A673 (cell line): ENCODE measurements at regions not wholly inside any gene's neighbourhood (a gene's known extent, or its start where the extent isn't known, plus 50 kb on each side); places are given as distances from the start of the nearest gene placed in this dataset.

Experiments used
- BruUV-seq: library from RNA; stranded (reverse); fragments of 400-500 nt; replicated peaks from 2 replicates; lab custom pipeline; 2021; lab: Mats Ljungman, UMichigan
- CTCF ChIA-PET: fragments of 300-600 bp; sonication (Branson Sonifier 250); formaldehyde crosslinking; loops from one replicate; lab custom pipeline; 2022; ENCODE audit warnings: antibody characterized with exemption; lab: Charles Lee
- POLR2A ChIA-PET: fragments of 300-600 bp; sonication (Branson Sonifier 250); formaldehyde crosslinking; loops from one replicate; lab custom pipeline; 2022; ENCODE audit warnings: antibody characterized with exemption; ENCODE audit not compliant: low non-redundant PET; lab: Charles Lee
- DNase-seq: peaks from one replicate; pipeline ENCODE4 v3.0.0-alpha.2; 2015; ENCODE audit warnings: low spot score
- H3K27ac ChIP-seq: fragments of 200-600 bp; sonication (generic); 2 replicates; pipeline ENCODE4 v1.5.1; 2016; ENCODE audit warnings: mixed run types, low read depth, mild to moderate bottlenecking, mixed read lengths, antibody characterized with exemption, low read length; ENCODE audit not compliant: poor library complexity, severe bottlenecking
- H3K27me3 ChIP-seq: fragments of 200-600 bp; sonication (generic); replicated peaks from 2 replicates; pipeline ENCODE4 v1.6.1; 2017; ENCODE audit warnings: mixed run types, low read depth, mild to moderate bottlenecking, mixed read lengths, antibody characterized with exemption, low read length; ENCODE audit not compliant: insufficient read depth, poor library complexity
- H3K36me3 ChIP-seq: fragments of 200-600 bp; sonication (generic); 2 replicates; pipeline ENCODE4 v1.6.1; 2016; ENCODE audit warnings: mixed run types, mild to moderate bottlenecking, mixed read lengths, antibody characterized with exemption, low read length; ENCODE audit not compliant: insufficient read depth, poor library complexity, severe bottlenecking
- H3K4me1 ChIP-seq: fragments of 200-600 bp; sonication (generic); 2 replicates; pipeline ENCODE4 v1.6.1; 2017; ENCODE audit warnings: mixed run types, mild to moderate bottlenecking, mixed read lengths, antibody characterized with exemption, low read length; ENCODE audit not compliant: insufficient read depth, poor library complexity, severe bottlenecking
- H3K4me3 ChIP-seq: fragments of 200-600 bp; sonication (generic); 2 replicates; pipeline ENCODE4 v1.5.1; 2016; ENCODE audit warnings: low read depth, mixed run types, mild to moderate bottlenecking, mixed read lengths, low read length; ENCODE audit not compliant: poor library complexity, severe bottlenecking
- H3K9me3 ChIP-seq: fragments of 200-600 bp; sonication (generic); 2 replicates; pipeline ENCODE4 v1.6.1; 2016; ENCODE audit warnings: mixed run types, low read depth, mild to moderate bottlenecking, mixed read lengths, antibody characterized with exemption, low read length; ENCODE audit not compliant: poor library complexity, severe bottlenecking
- EZH2 ChIP-seq: fragments of 200-600 bp; sonication (generic); IDR thresholded peaks from 2 replicates; pipeline ENCODE4 v1.6.1; 2017; ENCODE audit warnings: borderline replicate concordance, low read depth, mild to moderate bottlenecking, mixed read lengths, antibody characterized with exemption, low read length; ENCODE audit not compliant: poor library complexity, severe bottlenecking
- intact Hi-C: fragments of 100-400 bp; cut with micrococcal nuclease; formaldehyde crosslinking; loops from one replicate; pipeline ENCODE4 v1.10.0; 2022; ENCODE audit not compliant: unreplicated experiment
- TF ChIP-seq, protein P1 (sequence below): fragments of 300-800, 200-600 bp; sonication (generic); conservative IDR thresholded peaks from 2 replicates; pipeline ENCODE4 v1.5.1; 2017; ENCODE audit warnings: low read depth, mild to moderate bottlenecking, antibody characterized with exemption, low read length, moderate library complexity, mixed read lengths

GRCh38 chr2:235161565-235161964 is 209.7 kb downstream of the SH3BP4 start:
- CTCF ChIA-PET, result no interaction called here
- H3K9me3 ChIP-seq, result no peaks in the 10 kb centered on the region
- H3K36me3 ChIP-seq, result no peaks in the 10 kb centered on the region
- H3K27me3 ChIP-seq, result no peaks in the 10 kb centered on the region
- no TSS peak for BruUV-seq
- intact Hi-C loops, result no loop called here
- H3K4me1 ChIP-seq, result no peaks in the 10 kb centered on the region
- H3K4me3 ChIP-seq, result no peak overlapping the region
- DNase-seq, result no peak
- POLR2A ChIA-PET, result no interaction called here
- H3K27ac ChIP-seq, result no peak overlapping the region
- no peak for TF ChIP-seq EZH2
- TF ChIP-seq, protein P1, sequence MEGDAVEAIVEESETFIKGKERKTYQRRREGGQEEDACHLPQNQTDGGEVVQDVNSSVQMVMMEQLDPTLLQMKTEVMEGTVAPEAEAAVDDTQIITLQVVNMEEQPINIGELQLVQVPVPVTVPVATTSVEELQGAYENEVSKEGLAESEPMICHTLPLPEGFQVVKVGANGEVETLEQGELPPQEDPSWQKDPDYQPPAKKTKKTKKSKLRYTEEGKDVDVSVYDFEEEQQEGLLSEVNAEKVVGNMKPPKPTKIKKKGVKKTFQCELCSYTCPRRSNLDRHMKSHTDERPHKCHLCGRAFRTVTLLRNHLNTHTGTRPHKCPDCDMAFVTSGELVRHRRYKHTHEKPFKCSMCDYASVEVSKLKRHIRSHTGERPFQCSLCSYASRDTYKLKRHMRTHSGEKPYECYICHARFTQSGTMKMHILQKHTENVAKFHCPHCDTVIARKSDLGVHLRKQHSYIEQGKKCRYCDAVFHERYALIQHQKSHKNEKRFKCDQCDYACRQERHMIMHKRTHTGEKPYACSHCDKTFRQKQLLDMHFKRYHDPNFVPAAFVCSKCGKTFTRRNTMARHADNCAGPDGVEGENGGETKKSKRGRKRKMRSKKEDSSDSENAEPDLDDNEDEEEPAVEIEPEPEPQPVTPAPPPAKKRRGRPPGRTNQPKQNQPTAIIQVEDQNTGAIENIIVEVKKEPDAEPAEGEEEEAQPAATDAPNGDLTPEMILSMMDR, result no peak

- H3K36me3 ChIP-seq, result no peaks in the 10 kb centered on the region
- H3K4me1 ChIP-seq, result no peaks in the 10 kb centered on the region
- H3K27ac ChIP-seq, result no peak overlapping the region
- CTCF ChIA-PET, result no interaction called here
- intact Hi-C loops, result no loop called here
- H3K4me3 ChIP-seq, result no peak overlapping the region
- peak; percentile 25 for DNase-seq
- TF ChIP-seq EZH2, result no peak
- TF ChIP-seq, protein P1, result no peak
- H3K27me3 ChIP-seq, result no peaks in the 10 kb centered on the region
- no TSS peak for BruUV-seq
- H3K9me3 ChIP-seq, result no peaks in the 10 kb centered on the region
- POLR2A ChIA-PET, result no interaction called here
These were observed 210.4 kb downstream of the SH3BP4 start for GRCh38 chr2:235162082-235162836.

- DNase-seq, result no peak
- Histone ChIP-seq H3K4me1 (no peaks in the 10 kb centered on the region), H3K27me3 (no peaks in the 10 kb centered on the region), H3K27ac (no peak overlapping the region), H3K36me3 (no peaks in the 10 kb centered on the region), H3K9me3 (no peaks in the 10 kb centered on the region), H3K4me3 (no peak overlapping the region)
- TF ChIP-seq, protein P1, result no peak
- TF ChIP-seq EZH2, result no peak
- no TSS peak for BruUV-seq
- ChIA-PET CTCF (no interaction called here), POLR2A (no interaction called here)
- intact Hi-C loops, result no loop called here
These were observed 211.0 kb downstream of the SH3BP4 start for GRCh38 chr2:235162837-235163197.
